ENCODE measurements at regions not wholly inside any gene's neighbourhood (a gene's known extent, or its start where the extent isn't known, plus 50 kb on each side); places are given as distances from the start of the nearest gene placed in this dataset.

- TF ChIP-seq CTCF (IDR thresholded peaks at IDR 0.05; ENCODE audit: insufficient read depth, low read depth, low read length, missing control alignments), result no peak
- no peak overlapping the region for H3K4me3 ChIP-seq (ENCODE audit: low read depth, low read length)
- DNase-seq (ENCODE audit: low read depth), result no peak
Measured at GRCh38 chr7:91559947-91560346, 295.7 kb downstream of the FZD1 start.

GRCh38 chr7:91564101-91564500, 299.9 kb downstream of the FZD1 start:
- no peak for TF ChIP-seq CTCF (IDR thresholded peaks at IDR 0.05; ENCODE audit: insufficient read depth, low read depth, low read length, missing control alignments)
- DNase-seq (ENCODE audit: low read depth), result no peak
- H3K4me3 ChIP-seq (ENCODE audit: low read depth, low read length), result no peak overlapping the region

- H3K4me3 ChIP-seq (ENCODE audit: low read depth, low read length), result no peak overlapping the region
- no peak for DNase-seq (ENCODE audit: low read depth)
- TF ChIP-seq CTCF (IDR thresholded peaks at IDR 0.05; ENCODE audit: insufficient read depth, low read depth, low read length, missing control alignments), result no peak
Measured at GRCh38 chr7:91564541-91564940, 300.3 kb downstream of the FZD1 start.

DNA sequence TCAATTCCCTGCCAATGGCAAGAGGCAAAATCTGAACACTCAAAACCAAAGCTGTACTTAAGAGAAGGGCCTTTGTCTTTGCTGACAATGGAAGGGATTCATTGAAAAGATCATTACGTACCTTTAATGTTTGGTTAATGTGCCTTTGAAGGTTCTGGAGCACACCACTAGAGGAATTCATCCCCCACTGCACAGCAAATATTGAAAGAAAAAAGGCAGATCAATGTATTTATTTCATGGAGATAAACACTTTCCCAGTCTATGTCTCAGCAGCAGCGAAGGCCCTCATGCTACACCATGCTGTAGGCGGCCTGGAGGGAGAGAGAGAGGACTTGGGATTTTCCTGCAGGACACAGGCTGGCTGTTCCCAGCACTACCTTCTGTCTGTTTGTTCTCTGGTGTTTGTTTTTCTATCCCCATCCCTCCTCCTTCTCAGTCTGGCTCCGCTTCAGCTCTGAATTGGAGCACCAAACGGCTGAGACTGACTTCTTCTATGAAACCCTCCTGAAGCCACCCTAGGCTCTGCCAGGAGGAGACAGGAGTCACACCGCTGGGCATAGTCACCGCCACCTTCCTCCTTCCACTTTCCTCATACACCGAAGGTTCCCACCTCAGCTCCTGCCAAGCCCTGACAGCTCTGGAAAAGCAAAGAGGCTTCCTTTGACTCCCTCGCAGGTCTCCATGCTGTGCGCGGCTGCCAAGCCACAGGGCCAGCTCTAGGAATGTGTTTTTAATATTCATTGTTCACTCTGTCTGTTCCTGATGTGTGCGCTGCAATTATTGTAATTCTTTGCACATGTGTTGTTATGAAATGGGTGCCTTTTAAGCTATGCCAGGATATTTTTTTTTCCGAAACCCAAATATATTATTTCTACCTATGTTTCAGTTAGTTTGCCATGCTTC, 301.5 kb downstream of the FZD1 start:
- no peak for TF ChIP-seq CTCF (IDR thresholded peaks at IDR 0.05; ENCODE audit: insufficient read depth, low read depth, low read length, missing control alignments)
- DNase-seq (ENCODE audit: low read depth), result no peak
- H3K4me3 ChIP-seq (ENCODE audit: low read depth, low read length), result no peak overlapping the region

DNA sequence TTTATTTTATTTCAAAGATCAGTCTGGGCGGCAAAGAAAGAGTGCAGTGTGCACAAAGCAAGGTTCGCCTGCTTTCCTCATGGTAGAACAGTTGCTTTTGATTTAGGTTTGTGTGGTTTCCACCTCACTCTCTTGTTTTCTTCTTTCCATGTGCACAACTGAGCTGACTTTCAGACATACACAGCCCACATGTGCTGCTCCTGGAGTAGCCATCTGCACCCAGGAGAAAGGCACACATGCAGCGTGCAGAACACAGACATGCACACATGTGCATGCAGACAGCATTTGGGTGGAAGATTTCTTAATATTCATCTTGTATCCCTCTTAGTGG, 302.1 kb downstream of the FZD1 start:
- H3K4me3 ChIP-seq (ENCODE audit: low read depth, low read length), result no peak overlapping the region
- TF ChIP-seq CTCF (IDR thresholded peaks at IDR 0.05; ENCODE audit: insufficient read depth, low read depth, low read length, missing control alignments), result no peak
- no peak for DNase-seq (ENCODE audit: low read depth)

GRCh38 chr7:91567081-91568012, 303.1 kb downstream of the FZD1 start:
- no peak for DNase-seq (ENCODE audit: low read depth)
- no peak for TF ChIP-seq CTCF (IDR thresholded peaks at IDR 0.05; ENCODE audit: insufficient read depth, low read depth, low read length, missing control alignments)
- H3K4me3 ChIP-seq (ENCODE audit: low read depth, low read length), result no peak overlapping the region
